Neural cell (in vitro differentiated cells): ENCODE measurements at regions not wholly inside any gene's neighbourhood (a gene's known extent, or its start where the extent isn't known, plus 50 kb on each side); places are given as distances from the start of the nearest gene placed in this dataset.

Source experiments
- H2AFZ ChIP-seq: fragments of 200-600, 300-800 bp; sonication (generic), shearing (Covaris generic); 2 replicates; pipeline ENCODE4 v1.6.0; 2014; ENCODE audit warnings: low read depth, mild to moderate bottlenecking, antibody characterized with exemption, low read length, moderate library complexity
- H3F3A ChIP-seq: fragments of 200-600 bp; shearing (Covaris generic); 2 replicates; pipeline ENCODE4 v1.6.1; 2016; ENCODE audit warnings: mild to moderate bottlenecking, moderate library complexity, mixed read lengths, antibody characterized with exemption, low read length; ENCODE audit not compliant: insufficient read depth, poor library complexity, severe bottlenecking
- H3K27ac ChIP-seq: fragments of 200-600, 300-800 bp; sonication (generic), shearing (Covaris generic); 2 replicates; pipeline ENCODE4 v1.5.1; 2014; ENCODE audit warnings: mild to moderate bottlenecking, low read length, moderate library complexity
- H3K27me3 ChIP-seq: fragments of 300-800, 200-600 bp; sonication (generic), shearing (Covaris generic); 2 replicates; pipeline ENCODE4 v1.6.0; 2014; ENCODE audit warnings: mild to moderate bottlenecking, low read depth, low read length, moderate library complexity; ENCODE audit not compliant: insufficient read depth
- H3K36me3 ChIP-seq: fragments of 300-800, 200-600 bp; sonication (generic), shearing (Covaris generic); 2 replicates; pipeline ENCODE4 v1.5.1; 2014; ENCODE audit warnings: mild to moderate bottlenecking, antibody characterized with exemption, low read length, moderate library complexity; ENCODE audit not compliant: insufficient read depth
- H3K4me2 ChIP-seq: fragments of 300-800, 200-600 bp; sonication (generic), shearing (Covaris generic); 2 replicates; pipeline ENCODE4 v1.6.0; 2014; ENCODE audit warnings: mild to moderate bottlenecking, low read length
- H3K4me3 ChIP-seq: fragments of 300-800, 200-600 bp; sonication (generic), shearing (Covaris generic); 2 replicates; pipeline ENCODE4 v1.5.1; 2014; ENCODE audit warnings: mild to moderate bottlenecking, low read length, moderate library complexity
- H3K79me2 ChIP-seq: fragments of 200-600 bp; shearing (Covaris generic); replicated peaks from 2 replicates; pipeline ENCODE4 v1.6.0; 2014; ENCODE audit warnings: mild to moderate bottlenecking, low read length, moderate library complexity; ENCODE audit not compliant: insufficient read depth
- H3K9ac ChIP-seq: fragments of 300-800, 200-600 bp; sonication (generic), shearing (Covaris generic); 2 replicates; pipeline ENCODE4 v1.6.1; 2016; ENCODE audit warnings: mild to moderate bottlenecking, low read length, mixed read lengths
- H3K9me2 ChIP-seq: fragments of 200-600 bp; shearing (Covaris generic); 2 replicates; pipeline ENCODE4 v1.6.1; 2016; ENCODE audit warnings: mild to moderate bottlenecking, low read length, mixed read lengths; ENCODE audit not compliant: insufficient read depth
- H3K9me3 ChIP-seq: fragments of 200-600, 300-800 bp; sonication (generic), shearing (Covaris generic); 2 replicates; pipeline ENCODE4 v1.6.1; 2016; ENCODE audit warnings: mild to moderate bottlenecking, mixed run types, low read length, moderate library complexity, mixed read lengths
- H4K20me1 ChIP-seq: fragments of 200-600 bp; shearing (Covaris generic); 2 replicates; pipeline ENCODE4 v1.6.1; 2016; ENCODE audit warnings: mild to moderate bottlenecking, mixed run types; ENCODE audit not compliant: insufficient read depth
- CTCF ChIP-seq: fragments of 450-650 bp; IDR thresholded peaks from 2 replicates; pipeline ENCODE4 v1.5.1; 2014; ENCODE audit warnings: antibody characterized with exemption, mild to moderate bottlenecking, moderate library complexity; ENCODE audit not compliant: poor library complexity, severe bottlenecking
- EP300 ChIP-seq: fragments of 450-650 bp; conservative IDR thresholded peaks from 2 replicates; pipeline ENCODE4 v1.6.1; 2014; ENCODE audit warnings: antibody characterized with exemption, mild to moderate bottlenecking, moderate library complexity; ENCODE audit not compliant: poor library complexity, severe bottlenecking
- EZH2 ChIP-seq: fragments of 200-600, 300-800 bp; shearing (Covaris generic), sonication (generic); IDR thresholded peaks from 2 replicates; pipeline ENCODE4 v1.6.1; 2014; ENCODE audit warnings: antibody characterized with exemption, low read length, borderline replicate concordance, mild to moderate bottlenecking; ENCODE audit not compliant: insufficient read depth, poor library complexity, severe bottlenecking
- MXI1 ChIP-seq: fragments of 450-650 bp; conservative IDR thresholded peaks from 2 replicates; pipeline ENCODE4 v1.6.1; 2014; ENCODE audit warnings: antibody characterized with exemption, mild to moderate bottlenecking; ENCODE audit not compliant: poor library complexity, severe bottlenecking
- POLR2AphosphoS5 ChIP-seq: IDR thresholded peaks from 2 replicates; pipeline ENCODE4 v1.6.1; 2012
- RAD21 ChIP-seq: fragments of 450-650 bp; conservative IDR thresholded peaks from 2 replicates; pipeline ENCODE4 v1.6.1; 2014; ENCODE audit warnings: antibody characterized with exemption, mild to moderate bottlenecking, moderate library complexity
- REST ChIP-seq: IDR thresholded peaks from 2 replicates; pipeline ENCODE4 v1.6.1; 2012; ENCODE audit warnings: borderline replicate concordance
- TAF1 ChIP-seq: IDR thresholded peaks from 2 replicates; pipeline ENCODE4 v1.6.1; 2012; ENCODE audit warnings: low read depth

GRCh38 chr5:51039424-51040329 is 343.6 kb upstream of the ISL1 start:
- Histone ChIP-seq H3K9me2 (no peaks in the 10 kb centered on the region), H3K9me3 (no peaks in the 10 kb centered on the region), H2AFZ (no peak overlapping the region), H3K4me3 (peak overlapping the region; percentile 3), H3K9ac (no peak overlapping the region), H4K20me1 (no peaks in the 10 kb centered on the region), H3K36me3 (no peaks in the 10 kb centered on the region), H3K27ac (peak overlapping the region; percentile 40), H3K79me2 (no peaks in the 10 kb centered on the region), H3F3A (no peaks in the 10 kb centered on the region), H3K27me3 (no peaks in the 10 kb centered on the region), H3K4me2 (no peak overlapping the region)
- TF ChIP-seq EZH2, result no peak
- TF ChIP-seq EP300, result no peak
- TF ChIP-seq CTCF, result no peak
- peak; percentile 46 for TF ChIP-seq POLR2AphosphoS5

GRCh38 chr5:51043745-51044144 is 339.5 kb upstream of the ISL1 start:
- H3K4me3 ChIP-seq, result no peak overlapping the region
- no peaks in the 10 kb centered on the region for H4K20me1 ChIP-seq
- H3K9me3 ChIP-seq, result no peaks in the 10 kb centered on the region
- H3K27ac ChIP-seq, result no peak overlapping the region
- TF ChIP-seq POLR2AphosphoS5, result no peak
- TF ChIP-seq CTCF, result no peak
- TF ChIP-seq REST, result no peak
- TF ChIP-seq RAD21, result no peak
- TF ChIP-seq MXI1, result no peak
- TF ChIP-seq TAF1, result no peak
- TF ChIP-seq EP300, result no peak
- H3K4me2 ChIP-seq, result no peak overlapping the region
- no peak overlapping the region for H2AFZ ChIP-seq
- no peaks in the 10 kb centered on the region for H3K79me2 ChIP-seq
- no peaks in the 10 kb centered on the region for H3F3A ChIP-seq
- no peaks in the 10 kb centered on the region for H3K9me2 ChIP-seq
- H3K27me3 ChIP-seq, result no peaks in the 10 kb centered on the region
- no peak overlapping the region for H3K9ac ChIP-seq
- no peaks in the 10 kb centered on the region for H3K36me3 ChIP-seq
